A549 (cell line): ENCODE measurements at regions not wholly inside any gene's neighbourhood (a gene's known extent, or its start where the extent isn't known, plus 50 kb on each side); places are given as distances from the start of the nearest gene placed in this dataset.

Source experiments
- ATAC-seq, 2 experiments: fragments of 200-7000 bp in 1 of 2; fragments of >200 bp in 1 of 2; cut with Nextera tagmentation in 1 of 2; cut with Tn5 transposase in 1 of 2; 3 replicates each; pipeline versions ENCODE4 v1.8.0 to v1.9.1; 2018 to 2020; ENCODE audit warnings: mild to moderate bottlenecking in 1 of 2, moderate library complexity in 1 of 2
- CTCF ChIA-PET: fragments of 300-600 bp; sonication (Branson Sonifier 250); formaldehyde crosslinking; extraction: SDS; loops from one replicate; lab custom pipeline; 2021; ENCODE audit warnings: antibody characterized with exemption, inconsistent platforms; lab: Yijun Ruan, JAX
- POLR2A ChIA-PET: fragments of 350-600 bp; formaldehyde crosslinking; extraction: SDS; loops from one replicate; lab custom pipeline; 2021; ENCODE audit warnings: antibody characterized with exemption, inconsistent platforms; lab: Yijun Ruan, JAX
- DNase-seq, 2 experiments: peaks; one replicate each; pipeline versions ENCODE4 v3.0.0 to v3.0.0-alpha.2; 2011 to 2016; ENCODE audit warnings: low read depth in 1 of 2, low spot score in 1 of 2
- FAIRE-seq: peaks from 2 replicates; lab custom pipeline; 2011; peaks lifted over from hg19 to GRCh38; lab: Jason Lieb, UNC
- H3K27ac ChIP-seq, 2 experiments: fragments of >200 bp; sonication (Bioruptor Twin); formaldehyde crosslinking; 3 replicates each; pipeline ENCODE4 v1.5.1; 2016 to 2017
- H3K4me1 ChIP-seq: fragments of >200 bp; sonication (Bioruptor Twin); formaldehyde crosslinking; 3 replicates; pipeline ENCODE4 v1.6.1; 2016
- H3K4me2 ChIP-seq: fragments of >200 bp; sonication (Bioruptor Twin); formaldehyde crosslinking; 3 replicates; pipeline ENCODE4 v1.6.1; 2016
- H3K4me3 ChIP-seq: fragments of >200 bp; sonication (Bioruptor Twin); formaldehyde crosslinking; 3 replicates; pipeline ENCODE4 v1.5.1; 2016
- H3K9me3 ChIP-seq: fragments of >200 bp; sonication (Bioruptor Twin); formaldehyde crosslinking; 3 replicates; pipeline ENCODE4 v1.6.1; 2016
- BHLHE40 ChIP-seq: IDR thresholded peaks from 2 replicates; pipeline ENCODE4 v1.6.1; 2012; ENCODE audit warnings: low read depth, low read length, inconsistent platforms
- CHD2 ChIP-seq: fragments of 150-350 bp; IDR thresholded peaks from 2 replicates; pipeline ENCODE4 v1.6.1; 2014; ENCODE audit warnings: low read length; ENCODE audit not compliant: partially characterized antibody
- EHF ChIP-seq: fragments of 250-450 bp; sonication (Bioruptor Pico); IDR thresholded peaks from 2 replicates; pipeline ENCODE4 v1.5.0; 2020; ENCODE audit warnings: mild to moderate bottlenecking
- EP300 ChIP-seq, 2 experiments: fragments of >200 bp; sonication (Bioruptor Twin); formaldehyde crosslinking; IDR thresholded peaks; 2 replicates in 1 of 2; 3 replicates in 1 of 2; pipeline ENCODE4 v1.6.1; 2016 to 2017
- FOSL2 ChIP-seq, 2 experiments: fragments of 450-650 bp in 1 of 2; fragments of >200 bp in 1 of 2; sonication (Bioruptor Twin) in 1 of 2; formaldehyde crosslinking; IDR thresholded peaks; 2 replicates each; pipeline versions ENCODE4 v1.5.0 to v1.6.1; 2016 to 2020; ENCODE audit warnings: mild to moderate bottlenecking in 1 of 2, moderate library complexity in 1 of 2
- HEYL ChIP-seq: fragments of 250-450 bp; sonication (Bioruptor Pico); IDR thresholded peaks from 2 replicates; pipeline ENCODE4 v1.8.0; 2021; ENCODE audit warnings: mild to moderate bottlenecking, moderate library complexity
- HMGXB4 ChIP-seq: fragments of 250-450 bp; sonication (Bioruptor Pico); IDR thresholded peaks from 2 replicates; pipeline ENCODE4 v1.5.0; 2021; ENCODE audit warnings: mild to moderate bottlenecking, moderate library complexity, borderline replicate concordance
- HOXB5 ChIP-seq: fragments of 250-450 bp; sonication (Bioruptor Pico); IDR thresholded peaks from 2 replicates; pipeline ENCODE4 v1.5.0; 2020; ENCODE audit warnings: mild to moderate bottlenecking, moderate library complexity
- MAFK ChIP-seq: fragments of 450-650 bp; IDR thresholded peaks from 2 replicates; pipeline ENCODE4 v1.6.1; 2014; ENCODE audit not compliant: partially characterized antibody
- MYC ChIP-seq: IDR thresholded peaks from 2 replicates; pipeline ENCODE4 v1.6.1; 2012; ENCODE audit warnings: mild to moderate bottlenecking, inconsistent platforms, low read length, improper control_type of control experiment, borderline replicate concordance
- POLR2AphosphoS2 ChIP-seq: conservative IDR thresholded peaks from 2 replicates; pipeline ENCODE4 v1.6.1; 2012; ENCODE audit warnings: low read length, improper control_type of control experiment, inconsistent platforms
- RFX5 ChIP-seq: fragments of 450-650 bp; IDR thresholded peaks from 2 replicates; pipeline ENCODE4 v1.7.1; 2014; ENCODE audit warnings: antibody characterized with exemption, mild to moderate bottlenecking, moderate library complexity
- RNF2 ChIP-seq: fragments of 200-600 bp; sonication (generic); IDR thresholded peaks from 2 replicates; pipeline ENCODE4 v1.6.1; 2016; ENCODE audit warnings: low read depth, mild to moderate bottlenecking, antibody characterized with exemption, moderate library complexity, borderline replicate concordance
- SMC3 ChIP-seq: fragments of >200 bp; sonication (Bioruptor Twin); formaldehyde crosslinking; IDR thresholded peaks from 3 replicates; pipeline ENCODE4 v1.6.1; 2018; ENCODE audit warnings: inconsistent platforms
- SREBF2 ChIP-seq: fragments of 450-650 bp; IDR thresholded peaks from 2 replicates; pipeline ENCODE4 v1.6.1; 2014; ENCODE audit warnings: mild to moderate bottlenecking, moderate library complexity
- TFCP2L1 ChIP-seq: fragments of 250-450 bp; sonication (Bioruptor Pico); IDR thresholded peaks from 2 replicates; pipeline ENCODE4 v1.5.0; 2021; ENCODE audit warnings: mild to moderate bottlenecking
- ZC3H11A ChIP-seq: fragments of 450-650 bp; IDR thresholded peaks from 2 replicates; pipeline ENCODE4 v1.6.1; 2014; ENCODE audit warnings: antibody characterized with exemption, mild to moderate bottlenecking
- ZNF302 ChIP-seq: fragments of 250-450 bp; sonication (Bioruptor Pico); IDR thresholded peaks from 2 replicates; pipeline ENCODE4 v1.9.0; 2021; ENCODE audit warnings: inconsistent platforms, mild to moderate bottlenecking, moderate library complexity
- WGBS: methylation state at CpG from one replicate; pipeline ENCODE4 v1.1.6; 2017; ENCODE audit errors: missing lambda C conversion rate; 5-methylcytosine and 5-hydroxymethylcytosine counted together
- TF ChIP-seq, protein P1 (sequence below): IDR thresholded peaks from 2 replicates; pipeline ENCODE4 v1.6.1; 2012
- TF ChIP-seq, protein P2 (sequence below): fragments of >200 bp; sonication (Bioruptor Twin); formaldehyde crosslinking; IDR thresholded peaks from 2 replicates; pipeline ENCODE4 v1.6.1; 2016

DNA sequence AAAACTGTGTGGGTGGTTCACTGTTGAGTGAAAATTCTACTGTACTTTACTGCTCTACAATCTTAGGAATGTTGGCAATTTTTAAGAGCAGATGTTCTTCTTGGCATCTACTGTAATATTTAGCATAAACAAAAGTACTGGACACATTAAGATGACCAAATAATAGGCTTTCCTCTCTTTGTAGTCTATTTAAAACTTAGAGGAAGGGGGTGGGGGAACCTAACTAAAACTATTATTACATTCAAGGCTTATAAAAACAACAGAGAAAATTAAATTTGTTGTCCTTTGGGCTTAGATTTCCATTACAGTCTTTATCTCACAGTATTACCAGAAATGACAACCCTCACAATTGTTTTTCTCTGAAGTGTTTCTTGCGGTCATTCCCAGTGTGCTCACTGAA lies 181.2 kb downstream of the PLPPR4 start (continued):
- no peak for TF ChIP-seq HMGXB4 (CRISPR knock-in tag)
- TF ChIP-seq, all 56 proteins: peak for 0

- ATAC-seq (no peak), FAIRE-seq (no peak), DNase-seq (no peak)
- peak; percentile 37 for TF ChIP-seq MAFK
- TF ChIP-seq MYC: no peak
- no peak overlapping the region for H3K27ac ChIP-seq
- ChIA-PET POLR2A (no interaction called here), CTCF (no interaction called here)
- H3K4me1 ChIP-seq: no peaks in the 10 kb centered on the region
- H3K9me3 ChIP-seq: no peaks in the 10 kb centered on the region
- H3K4me2 ChIP-seq: no peak overlapping the region
- H3K4me3 ChIP-seq: no peak overlapping the region
Observed at GRCh38 chr1:99447721-99448120, 183.4 kb downstream of the PLPPR4 start.

GRCh38 chr1:99455760-99456159 lies 190.2 kb upstream of the PALMD start:
- POLR2A ChIA-PET: no interaction called here
- no peak for FAIRE-seq
- Histone ChIP-seq H3K4me3 (no peak overlapping the region), H3K9me3 (no peaks in the 10 kb centered on the region), H3K4me1 (peaks cover 21% of the 10 kb centered on the region; the same call in 2 of the 3 replicates), H3K4me2 (no peak overlapping the region), H3K27ac (no peak overlapping the region)
- no peak for TF ChIP-seq CHD2
- no peak for TF ChIP-seq ZNF302 (CRISPR knock-in tag)
- no peak for TF ChIP-seq BHLHE40
- no peak for TF ChIP-seq SREBF2
- TF ChIP-seq, protein P1, sequence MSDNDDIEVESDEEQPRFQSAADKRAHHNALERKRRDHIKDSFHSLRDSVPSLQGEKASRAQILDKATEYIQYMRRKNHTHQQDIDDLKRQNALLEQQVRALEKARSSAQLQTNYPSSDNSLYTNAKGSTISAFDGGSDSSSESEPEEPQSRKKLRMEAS: no peak
- CTCF ChIA-PET: no interaction called here
- WGBS: 66% methylated on average over 3 of the region's 3 CpGs
- ATAC-seq: no peak
- DNase-seq: no peak

- POLR2A ChIA-PET: no interaction called here
- no peak for DNase-seq
- TF ChIP-seq HEYL (CRISPR knock-in tag) (no peak), EP300 (IDR thresholded peaks at IDR 0.05) (no peak), RNF2 (no peak), TFCP2L1 (CRISPR knock-in tag) (no peak), FOSL2 (IDR thresholded peaks at IDR 0.05) (no peak), FOSL2 (CRISPR knock-in tag; IDR thresholded peaks at IDR 0.05) (no peak), ZC3H11A (no peak), CHD2 (no peak), HOXB5 (CRISPR knock-in tag) (no peak), EHF (no peak), POLR2AphosphoS2 (no peak), SMC3 (no peak), RFX5 (no peak)
- TF ChIP-seq, protein P2, sequence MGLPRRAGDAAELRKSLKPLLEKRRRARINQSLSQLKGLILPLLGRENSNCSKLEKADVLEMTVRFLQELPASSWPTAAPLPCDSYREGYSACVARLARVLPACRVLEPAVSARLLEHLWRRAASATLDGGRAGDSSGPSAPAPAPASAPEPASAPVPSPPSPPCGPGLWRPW: no peak
- TF ChIP-seq, all 56 proteins: peak for 0
- 41% methylated on average over 5 of the region's 5 CpGs for WGBS
- peaks cover 21% of the 10 kb centered on the region; the same call in 2 of the 3 replicates for H3K4me1 ChIP-seq
- FAIRE-seq (no peak), ATAC-seq (peak in 1 of 2 experiments; percentile 30; a peak in 2 of 6 replicates)
- peak overlapping the region; percentile 36 to 51; a peak in 3 of 6 replicates for H3K27ac ChIP-seq
- H3K4me3 ChIP-seq: no peak overlapping the region
- H3K4me2 ChIP-seq: peak overlapping the region; percentile 48; the same call in 2 of the 3 replicates
- no peaks in the 10 kb centered on the region for H3K9me3 ChIP-seq
- CTCF ChIA-PET: no interaction called here
Observed at GRCh38 chr1:99456536-99456935, 189.4 kb upstream of the PALMD start.
